BLaER1 (cell line): ENCODE measurements at regions not wholly inside any gene's neighbourhood (a gene's known extent, or its start where the extent isn't known, plus 50 kb on each side); places are given as distances from the start of the nearest gene placed in this dataset.

Source experiments
- H3K27ac ChIP-seq: shearing (Covaris generic); formaldehyde crosslinking; 2 replicates; pipeline ENCODE4 v1.8.1; 2022
- H3K27me3 ChIP-seq: shearing (Covaris generic); formaldehyde crosslinking; 2 replicates; pipeline ENCODE4 v1.8.1; 2022
- H3K36me3 ChIP-seq: shearing (Covaris generic); formaldehyde crosslinking; 2 replicates; pipeline ENCODE4 v1.8.1; 2022
- H3K4me1 ChIP-seq: shearing (Covaris generic); formaldehyde crosslinking; 2 replicates; pipeline ENCODE4 v1.8.1; 2022
- H3K4me2 ChIP-seq: shearing (Covaris generic); formaldehyde crosslinking; 2 replicates; pipeline ENCODE4 v1.8.1; 2022
- H3K4me3 ChIP-seq: shearing (Covaris generic); formaldehyde crosslinking; 2 replicates; pipeline ENCODE4 v1.8.1; 2022
- H3K9ac ChIP-seq: shearing (Covaris generic); formaldehyde crosslinking; 2 replicates; pipeline ENCODE4 v1.8.1; 2022
- H3K9me3 ChIP-seq: shearing (Covaris generic); formaldehyde crosslinking; 2 replicates; pipeline ENCODE4 v1.8.1; 2022
- H4K20me1 ChIP-seq: shearing (Covaris generic); formaldehyde crosslinking; 2 replicates; pipeline ENCODE4 v1.8.1; 2022
- Cebpa-rat ChIP-seq: shearing (Covaris generic); IDR thresholded peaks from 2 replicates; pipeline ENCODE4 v1.8.1; 2022

DNA sequence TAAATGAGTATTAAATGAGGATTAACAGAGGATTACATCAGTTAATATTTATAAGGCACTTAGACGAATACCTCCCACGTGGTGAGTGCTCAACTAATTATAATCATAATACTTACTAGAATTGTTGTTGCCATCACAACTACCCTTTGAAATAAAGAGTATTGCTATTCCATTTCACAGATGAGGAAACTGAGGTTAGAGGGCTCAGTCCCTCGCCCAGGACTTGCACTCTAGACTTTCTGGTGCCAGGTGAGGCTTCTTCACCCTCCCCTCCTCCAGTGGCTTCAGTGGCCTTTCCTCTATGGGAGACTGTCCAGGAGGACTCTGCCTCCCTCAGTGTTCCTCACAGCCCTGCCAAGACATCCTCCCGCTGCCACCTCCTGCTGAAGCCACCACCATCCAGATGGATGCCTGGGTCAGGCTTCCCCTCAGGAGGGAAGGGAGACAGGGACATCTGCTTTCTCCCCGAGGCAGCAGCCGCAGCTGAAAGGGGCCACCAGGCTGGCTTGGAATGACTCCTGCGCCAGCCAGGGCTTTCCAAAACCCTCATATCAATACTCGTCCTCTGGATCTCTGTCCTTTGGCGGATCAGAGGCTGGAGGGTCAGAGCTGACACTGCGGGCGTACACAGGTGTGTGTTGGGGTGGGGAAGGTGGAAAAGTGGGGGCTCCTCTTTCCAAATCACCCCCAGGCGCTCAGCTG, 580.1 kb downstream of the BUD13 start:
- no peak for TF ChIP-seq Cebpa-rat
- Histone ChIP-seq H3K4me1 (no peaks in the 10 kb centered on the region), H3K4me2 (no peak overlapping the region), H3K27ac (no peak overlapping the region), H3K9me3 (no peaks in the 10 kb centered on the region), H3K4me3 (no peak overlapping the region), H3K36me3 (no peaks in the 10 kb centered on the region), H3K27me3 (peaks cover 35% of the 10 kb centered on the region), H4K20me1 (no peaks in the 10 kb centered on the region), H3K9ac (no peak overlapping the region)

DNA sequence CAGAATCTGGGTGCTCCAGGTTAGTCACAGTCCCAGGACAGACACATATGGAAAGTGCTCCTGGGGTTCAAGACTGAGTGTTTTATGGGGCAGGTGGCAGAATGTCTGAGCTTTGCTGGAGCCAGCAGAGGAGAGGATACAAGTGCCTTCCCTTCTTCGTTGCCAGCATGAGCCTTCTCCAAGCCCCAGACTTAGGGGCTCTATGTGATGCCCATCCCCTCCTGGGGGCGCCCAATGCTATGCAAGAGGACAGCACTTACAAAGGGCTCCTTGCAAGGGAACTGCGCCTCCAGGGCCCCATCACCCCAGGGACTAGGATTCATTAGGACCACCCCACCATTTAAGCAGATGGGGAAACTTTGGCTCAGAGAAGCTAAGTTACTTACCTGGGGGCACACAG, 581.9 kb downstream of the BUD13 start:
- Histone ChIP-seq H3K9ac (no peak overlapping the region), H3K36me3 (no peaks in the 10 kb centered on the region), H3K27ac (no peak overlapping the region), H3K9me3 (no peaks in the 10 kb centered on the region), H3K27me3 (peaks cover 35% of the 10 kb centered on the region), H3K4me1 (no peaks in the 10 kb centered on the region), H3K4me2 (no peak overlapping the region), H4K20me1 (no peaks in the 10 kb centered on the region), H3K4me3 (no peak overlapping the region)
- TF ChIP-seq Cebpa-rat = no peak

DNA sequence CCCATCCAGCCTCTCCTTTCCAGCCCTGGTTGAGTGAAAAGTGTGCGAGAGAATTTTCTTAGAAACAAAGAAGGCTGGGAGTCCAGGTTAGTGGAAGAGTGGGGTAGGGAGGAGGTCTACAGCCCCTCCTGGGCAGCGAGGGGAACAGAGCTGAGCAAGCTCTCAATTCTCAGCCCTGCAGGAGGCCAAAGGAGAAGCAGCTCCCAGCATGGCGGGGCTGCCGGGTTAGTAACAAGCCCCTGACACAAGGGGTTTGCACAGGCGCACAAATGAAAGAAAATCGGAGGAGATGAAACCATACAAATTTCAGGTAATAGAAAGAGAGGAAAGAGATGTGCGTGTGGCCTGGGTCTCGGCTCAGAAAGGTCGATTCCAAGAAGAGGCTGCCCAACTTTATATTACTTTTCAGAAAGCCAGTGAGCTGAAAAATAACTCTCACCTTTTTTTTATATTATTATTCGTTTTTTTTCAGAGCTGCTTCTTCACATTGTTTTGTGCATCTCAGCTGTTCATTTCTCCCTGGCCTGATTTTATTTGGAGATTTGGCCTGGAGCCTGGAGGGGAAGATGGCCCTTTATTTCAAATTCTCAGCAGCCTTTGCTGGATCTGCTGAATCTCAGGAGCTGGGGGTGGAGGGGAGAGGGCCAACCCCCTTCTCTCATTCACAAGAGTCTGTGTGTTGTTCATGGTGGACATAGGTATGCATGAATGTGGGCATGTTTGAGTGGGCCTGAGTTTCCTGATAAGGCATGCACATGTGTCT, 583.2 kb downstream of the BUD13 start:
- H3K4me3 ChIP-seq = no peak overlapping the region
- no peak overlapping the region for H3K9ac ChIP-seq
- no peaks in the 10 kb centered on the region for H4K20me1 ChIP-seq
- no peak overlapping the region for H3K4me2 ChIP-seq
- H3K4me1 ChIP-seq = no peaks in the 10 kb centered on the region
- no peak for TF ChIP-seq Cebpa-rat
- H3K27ac ChIP-seq = no peak overlapping the region
- no peaks in the 10 kb centered on the region for H3K9me3 ChIP-seq
- peaks cover 32% of the 10 kb centered on the region for H3K27me3 ChIP-seq
- no peaks in the 10 kb centered on the region for H3K36me3 ChIP-seq

DNA sequence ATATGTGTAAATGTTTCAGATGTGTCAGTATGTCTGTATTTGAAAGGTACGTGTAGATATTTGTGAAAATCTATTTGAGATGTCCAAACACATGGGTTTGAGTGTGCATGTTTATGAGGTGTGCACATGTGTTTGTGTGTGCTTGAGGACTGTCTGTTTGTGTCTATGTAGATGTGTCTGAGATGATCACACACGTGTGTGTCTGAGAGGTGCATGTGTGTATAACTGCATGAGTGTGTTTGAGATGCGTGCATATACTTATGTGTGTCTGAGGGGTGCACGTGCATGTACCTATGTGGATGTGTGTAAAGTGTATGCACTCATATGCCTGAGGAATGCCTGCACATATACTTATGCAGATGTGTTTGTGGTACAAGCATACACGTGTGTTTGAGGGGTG, 584.4 kb downstream of the BUD13 start:
- H3K36me3 ChIP-seq = no peaks in the 10 kb centered on the region
- no peaks in the 10 kb centered on the region for H4K20me1 ChIP-seq
- H3K27ac ChIP-seq = no peak overlapping the region
- H3K4me2 ChIP-seq = no peak overlapping the region
- no peak for TF ChIP-seq Cebpa-rat
- H3K4me3 ChIP-seq = no peak overlapping the region
- no peak overlapping the region for H3K9ac ChIP-seq
- no peaks in the 10 kb centered on the region for H3K9me3 ChIP-seq
- no peaks in the 10 kb centered on the region for H3K4me1 ChIP-seq
- H3K27me3 ChIP-seq = peaks cover 19% of the 10 kb centered on the region

GRCh38 chr11:116187026-116187425, 585.8 kb downstream of the BUD13 start:
- no peaks in the 10 kb centered on the region for H3K36me3 ChIP-seq
- no peak overlapping the region for H3K4me3 ChIP-seq
- H3K4me1 ChIP-seq = peaks cover 9% of the 10 kb centered on the region
- H3K9me3 ChIP-seq = no peaks in the 10 kb centered on the region
- H3K4me2 ChIP-seq = no peak overlapping the region
- no peak overlapping the region for H3K9ac ChIP-seq
- H4K20me1 ChIP-seq = no peaks in the 10 kb centered on the region
- no peak for TF ChIP-seq Cebpa-rat
- H3K27ac ChIP-seq = no peak overlapping the region
- H3K27me3 ChIP-seq = peaks cover 6% of the 10 kb centered on the region

- Histone ChIP-seq H3K9ac (no peak overlapping the region), H3K36me3 (no peaks in the 10 kb centered on the region), H3K4me1 (peaks cover 9% of the 10 kb centered on the region), H3K27me3 (no peaks in the 10 kb centered on the region), H3K9me3 (no peaks in the 10 kb centered on the region), H3K27ac (no peak overlapping the region), H3K4me2 (no peak overlapping the region), H4K20me1 (no peaks in the 10 kb centered on the region), H3K4me3 (no peak overlapping the region)
- TF ChIP-seq Cebpa-rat = no peak
Observed at GRCh38 chr11:116185551-116185950, 587.2 kb downstream of the BUD13 start.

- H3K27ac ChIP-seq = no peak overlapping the region
- H3K9ac ChIP-seq = no peak overlapping the region
- no peak for TF ChIP-seq Cebpa-rat
- no peak overlapping the region for H3K4me2 ChIP-seq
- H3K27me3 ChIP-seq = no peaks in the 10 kb centered on the region
- no peaks in the 10 kb centered on the region for H3K9me3 ChIP-seq
- no peaks in the 10 kb centered on the region for H3K36me3 ChIP-seq
- no peak overlapping the region for H3K4me3 ChIP-seq
- no peaks in the 10 kb centered on the region for H4K20me1 ChIP-seq
- peaks cover 9% of the 10 kb centered on the region for H3K4me1 ChIP-seq
Observed at GRCh38 chr11:116184763-116185162, 588.0 kb downstream of the BUD13 start.

GRCh38 chr11:116182356-116182966, 590.3 kb downstream of the BUD13 start:
- H3K4me1 ChIP-seq = peaks cover 9% of the 10 kb centered on the region
- no peak overlapping the region for H3K27ac ChIP-seq
- H3K27me3 ChIP-seq = no peaks in the 10 kb centered on the region
- H4K20me1 ChIP-seq = no peaks in the 10 kb centered on the region
- TF ChIP-seq Cebpa-rat = no peak
- peak overlapping the region; percentile 29; the same call in 1 of the 2 replicates for H3K4me2 ChIP-seq
- no peak overlapping the region for H3K4me3 ChIP-seq
- no peak overlapping the region for H3K9ac ChIP-seq
- no peaks in the 10 kb centered on the region for H3K36me3 ChIP-seq
- no peaks in the 10 kb centered on the region for H3K9me3 ChIP-seq

DNA sequence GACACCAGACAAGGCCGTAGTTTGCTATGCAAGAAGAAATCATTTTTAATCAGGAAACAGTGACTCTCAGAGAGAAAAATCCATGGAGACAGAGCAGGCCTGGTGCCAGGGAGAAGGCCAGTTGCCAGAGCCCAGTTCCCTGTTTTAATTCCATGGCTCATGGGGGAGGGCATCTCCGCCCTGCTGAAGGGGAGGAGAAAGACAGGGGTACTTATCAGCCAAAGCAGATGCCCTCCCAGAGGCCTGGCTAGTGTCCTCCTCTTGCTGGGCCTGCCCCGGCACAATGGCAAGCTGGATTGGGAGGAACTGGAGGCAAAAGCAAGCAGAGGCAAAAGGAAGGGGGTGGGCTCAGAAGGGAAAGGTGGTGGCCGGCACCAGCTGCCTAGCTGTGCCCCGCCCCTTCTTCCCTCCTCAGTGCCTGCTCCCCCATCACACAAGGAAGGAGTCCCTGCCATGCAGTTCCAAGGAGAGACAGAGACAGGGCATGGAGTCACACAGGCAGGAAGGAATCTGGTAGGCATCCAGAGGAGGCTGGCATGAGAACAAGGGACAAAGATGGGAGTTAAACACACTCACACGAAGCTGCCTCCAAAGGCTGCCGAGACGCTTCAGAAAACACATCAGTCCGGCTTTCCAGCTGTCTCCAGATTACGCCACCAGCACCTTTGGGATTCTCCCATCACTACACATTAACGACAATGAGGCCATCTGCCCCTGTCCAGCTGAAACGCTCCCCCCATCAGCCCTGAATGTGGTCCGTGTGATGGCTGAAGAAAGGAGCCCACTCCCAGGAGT, 591.8 kb downstream of the BUD13 start:
- no peak overlapping the region for H3K4me3 ChIP-seq
- no peaks in the 10 kb centered on the region for H3K27me3 ChIP-seq
- H3K27ac ChIP-seq = no peak overlapping the region
- no peaks in the 10 kb centered on the region for H3K9me3 ChIP-seq
- no peak overlapping the region for H3K4me2 ChIP-seq
- H3K4me1 ChIP-seq = peaks cover 14% of the 10 kb centered on the region
- TF ChIP-seq Cebpa-rat = no peak
- H3K9ac ChIP-seq = no peak overlapping the region
- no peaks in the 10 kb centered on the region for H4K20me1 ChIP-seq
- no peaks in the 10 kb centered on the region for H3K36me3 ChIP-seq
